GM18498 (cell line): ENCODE measurements at regions not wholly inside any gene's neighbourhood (a gene's known extent, or its start where the extent isn't known, plus 50 kb on each side); places are given as distances from the start of the nearest gene placed in this dataset.

Source experiments
- ATAC-seq: cut with Tn5 transposase; IDR thresholded peaks from one replicate; pipeline ENCODE4 v1.9.1; 2021; ENCODE audit warnings: mild to moderate bottlenecking, moderate library complexity; ENCODE audit not compliant: unreplicated experiment

GRCh38 chr18:56383349-56383748, 255.0 kb downstream of the TXNL1 start:
- ATAC-seq, result no peak

DNA sequence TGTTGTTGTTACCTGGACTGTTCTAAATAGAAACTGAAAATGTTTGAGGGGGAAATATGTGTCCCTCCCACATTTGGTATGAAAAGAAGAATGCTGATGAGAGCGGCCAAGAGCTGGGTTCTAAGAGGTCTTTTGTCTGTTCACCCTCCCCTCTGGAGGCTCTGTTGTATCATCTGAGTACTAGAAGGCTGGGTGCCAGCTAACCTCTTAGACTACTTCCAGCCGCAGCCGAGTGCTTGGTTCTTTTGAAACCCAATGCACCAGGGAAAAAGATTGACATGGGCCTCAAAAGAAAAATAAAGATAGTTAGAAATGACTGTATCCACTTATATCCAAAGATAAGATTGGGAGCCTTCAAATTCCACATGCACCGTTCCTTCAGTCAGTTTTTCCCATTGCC, 255.9 kb downstream of the TXNL1 start:
- ATAC-seq, result no peak

DNA sequence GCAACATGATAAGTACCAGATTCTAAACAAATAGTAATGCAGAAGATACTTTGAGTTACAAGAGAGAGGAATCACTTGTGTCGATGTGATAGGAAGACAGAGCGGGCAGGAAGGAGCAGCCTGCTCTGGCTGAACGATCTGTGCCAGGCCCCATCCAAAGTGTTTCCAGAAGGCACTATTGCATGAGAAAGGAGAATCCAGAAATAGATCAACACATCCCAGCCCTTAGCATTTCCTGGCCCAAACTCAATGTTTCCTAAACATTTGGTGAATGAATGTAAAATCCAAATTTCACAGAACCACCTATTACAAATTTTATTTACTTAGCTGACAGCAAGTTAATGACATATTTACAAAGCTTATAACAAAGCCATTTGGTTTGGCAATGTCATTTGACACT, 257.2 kb downstream of the TXNL1 start:
- no peak for ATAC-seq

DNA sequence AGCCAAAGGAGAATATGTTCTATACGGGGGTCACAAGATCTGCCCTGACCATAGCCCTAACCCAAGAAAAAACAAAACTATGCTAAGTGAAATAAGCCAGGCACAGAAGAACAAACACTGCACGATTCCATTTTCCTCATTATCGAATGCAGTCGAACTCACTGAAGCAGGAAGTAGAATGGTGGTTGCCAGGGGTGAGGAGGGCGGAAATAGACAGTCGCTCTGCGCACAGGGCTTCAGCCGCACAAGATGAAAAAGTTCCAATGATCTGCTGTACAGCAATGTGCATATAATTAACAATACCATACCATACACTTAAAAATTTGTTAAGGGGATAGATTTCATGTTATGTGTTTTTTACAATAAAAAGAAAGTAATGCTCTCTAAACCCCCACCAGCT, 257.7 kb downstream of the TXNL1 start:
- no peak for ATAC-seq

DNA sequence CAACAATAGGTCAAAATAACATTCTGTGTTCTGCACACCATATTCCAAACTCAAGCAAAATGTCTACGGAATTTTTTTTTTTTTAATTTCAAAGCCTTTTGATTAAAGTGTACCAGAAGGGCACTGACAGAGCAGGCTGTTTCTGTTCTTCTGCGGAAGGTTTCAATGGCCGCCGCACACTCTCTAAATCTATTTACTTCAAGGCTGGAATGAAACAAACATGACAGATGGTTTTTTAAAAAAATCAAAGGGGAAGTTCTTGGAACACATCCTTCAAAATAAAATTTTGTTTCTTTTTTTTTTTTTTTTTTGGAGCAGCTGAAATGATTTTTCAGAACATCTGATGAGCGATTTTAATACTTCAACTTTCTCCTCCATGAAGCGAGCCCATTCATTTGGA, 259.1 kb downstream of the TXNL1 start:
- no peak for ATAC-seq

DNA sequence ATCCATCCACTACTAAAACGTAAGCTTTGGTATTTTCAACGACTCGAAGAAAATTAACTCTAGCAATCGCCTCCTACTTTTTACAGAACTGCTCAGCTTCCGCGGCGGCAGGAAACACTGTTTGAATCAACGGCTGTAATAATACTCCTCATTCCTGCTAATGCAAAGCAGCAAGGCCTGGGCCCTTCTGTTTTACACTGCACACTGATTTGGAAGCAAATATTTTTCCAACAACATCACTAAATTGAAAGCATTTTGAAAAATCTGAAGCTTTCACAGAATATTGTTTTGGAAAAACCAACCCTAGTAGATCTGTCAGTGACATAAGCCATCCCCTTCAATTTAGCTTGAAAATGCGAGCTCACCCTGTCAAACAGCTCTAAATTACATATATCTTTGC, 261.2 kb downstream of the TXNL1 start:
- no peak for ATAC-seq

GRCh38 chr18:56374007-56374655, 264.3 kb downstream of the TXNL1 start:
- no peak for ATAC-seq

DNA sequence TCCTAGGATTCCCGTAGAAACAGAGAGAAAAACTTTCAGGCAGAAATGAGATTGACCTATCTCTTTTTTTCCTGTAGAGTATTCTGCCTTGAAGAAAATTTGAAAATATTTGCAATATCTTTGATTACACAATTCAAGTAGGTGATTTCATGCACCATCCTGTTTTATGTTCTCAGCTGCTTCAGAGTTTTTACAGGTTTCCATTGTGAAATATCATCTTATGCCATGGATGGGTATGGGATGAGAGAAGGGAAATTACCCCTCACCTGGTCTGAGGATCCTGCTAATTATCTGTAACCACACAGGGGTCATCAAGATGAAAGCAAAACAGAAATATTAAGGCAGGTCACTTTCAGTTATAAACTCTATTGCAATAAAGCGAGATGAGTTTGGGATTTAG, 264.8 kb downstream of the TXNL1 start:
- ATAC-seq, result no peak

- ATAC-seq, result no peak
Measured at GRCh38 chr18:56368066-56368465, 270.3 kb downstream of the TXNL1 start.

GRCh38 chr18:56358608-56359280, 279.6 kb downstream of the TXNL1 start:
- ATAC-seq, result no peak

DNA sequence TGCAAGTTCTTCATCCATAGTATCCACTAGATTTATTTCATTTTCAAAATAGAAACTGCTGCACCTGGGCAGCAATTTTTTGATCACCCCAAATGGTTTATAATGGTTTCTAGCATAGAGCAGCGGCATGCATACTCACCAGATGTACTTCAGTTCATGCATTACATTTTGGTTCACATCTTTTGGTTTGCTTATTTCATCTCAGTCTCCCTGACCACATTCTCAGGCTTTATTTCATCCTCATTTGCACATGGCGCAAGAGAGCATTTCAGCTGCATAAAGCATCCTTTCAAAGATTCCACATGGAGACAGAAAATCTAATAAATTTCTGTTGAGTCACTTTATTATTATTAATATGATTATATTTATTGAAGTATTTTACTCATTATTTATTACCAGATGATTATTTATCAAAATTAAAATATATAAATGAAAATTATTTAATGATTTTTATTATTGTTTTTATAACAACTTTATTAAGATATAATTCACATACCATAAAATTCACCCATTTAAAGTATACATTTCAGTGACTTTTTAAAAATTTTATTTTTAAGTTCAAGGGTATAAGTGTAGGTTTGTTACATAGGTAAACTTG, 284.6 kb downstream of the TXNL1 start:
- ATAC-seq, result no peak

- no peak for ATAC-seq
Measured at GRCh38 chr18:56351911-56352500, 286.4 kb downstream of the TXNL1 start.

DNA sequence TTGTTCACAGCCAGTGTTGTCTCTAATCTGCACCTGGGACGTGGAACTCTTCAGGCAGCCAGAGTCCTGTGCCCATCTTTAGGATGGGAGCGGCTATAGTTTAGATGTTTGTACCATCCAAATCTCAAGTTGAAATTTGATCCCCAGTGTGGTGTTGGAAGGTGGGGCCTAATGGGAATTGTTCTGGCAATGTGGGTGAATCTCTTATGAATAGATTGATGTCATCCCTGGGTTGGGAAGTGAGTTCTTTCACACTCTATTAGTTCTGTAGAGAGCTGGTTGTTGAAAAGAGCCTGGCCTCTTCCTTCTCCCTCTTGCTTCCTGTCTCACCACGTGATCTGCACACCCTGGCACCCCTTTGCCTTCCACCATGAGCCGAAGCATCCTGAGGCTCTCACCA, 300.9 kb downstream of the TXNL1 start:
- ATAC-seq, result no peak

DNA sequence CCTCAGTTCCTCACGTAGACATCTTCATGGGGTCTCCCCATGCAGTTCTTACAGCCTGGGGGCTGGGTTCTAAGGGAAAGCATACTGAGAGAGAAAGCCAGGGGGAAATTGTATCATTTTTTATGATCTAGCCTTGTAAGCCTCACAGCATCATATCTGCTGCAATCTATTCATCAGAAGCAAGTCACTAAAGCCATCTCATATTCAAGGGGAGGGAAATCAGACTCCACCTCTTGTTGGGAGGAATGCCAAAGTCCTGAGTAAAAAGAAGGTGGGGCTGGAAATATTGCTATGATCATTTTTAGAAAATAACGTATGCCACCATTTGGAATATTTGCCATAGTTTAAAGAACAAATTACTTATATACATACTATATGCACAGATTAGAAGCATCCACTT, 304.6 kb downstream of the TXNL1 start:
- ATAC-seq, result no peak

DNA sequence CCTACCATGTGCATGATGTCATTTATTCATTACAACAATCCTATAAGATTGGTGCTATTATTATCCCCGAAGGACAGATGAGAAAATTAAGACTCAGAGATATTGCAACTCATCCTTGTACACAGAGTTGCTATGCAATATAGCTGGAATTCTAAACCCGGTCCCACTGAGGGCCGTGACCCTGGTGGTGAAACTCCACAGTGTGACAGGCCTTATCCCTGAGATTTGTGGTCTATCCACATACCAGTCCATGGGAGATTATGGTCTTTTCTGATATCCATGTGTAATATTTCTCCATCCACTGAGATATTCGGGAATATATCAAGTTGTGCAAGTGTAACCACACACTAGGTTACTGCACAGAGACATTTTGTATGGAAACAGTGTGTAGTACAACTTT, 305.2 kb downstream of the TXNL1 start:
- no peak for ATAC-seq

DNA sequence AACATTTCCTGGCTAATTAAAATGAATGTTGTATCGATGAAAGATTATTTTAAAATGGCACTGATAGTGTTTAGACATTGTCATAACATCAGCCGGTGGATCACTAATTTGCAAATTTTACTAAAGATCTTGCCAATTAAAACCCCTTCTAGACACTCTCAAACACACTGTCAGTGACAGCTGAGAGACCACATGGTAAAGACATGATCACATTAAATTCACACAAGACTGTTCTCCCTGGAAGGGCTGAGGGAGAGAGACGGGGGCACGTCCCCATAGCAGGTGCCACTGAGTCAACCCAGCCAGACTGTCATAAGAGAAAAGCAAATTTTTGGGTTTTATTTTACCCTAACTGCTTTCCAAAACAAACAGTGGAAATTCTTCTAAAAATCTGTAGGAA, 306.0 kb downstream of the TXNL1 start:
- ATAC-seq, result no peak

- no peak for ATAC-seq
Measured at GRCh38 chr18:56330366-56331110, 307.9 kb downstream of the TXNL1 start.

GRCh38 chr18:56329536-56329935, 308.9 kb downstream of the TXNL1 start:
- ATAC-seq, result no peak

- no peak for ATAC-seq
Measured at GRCh38 chr18:56327191-56327885, 311.1 kb downstream of the TXNL1 start.

DNA sequence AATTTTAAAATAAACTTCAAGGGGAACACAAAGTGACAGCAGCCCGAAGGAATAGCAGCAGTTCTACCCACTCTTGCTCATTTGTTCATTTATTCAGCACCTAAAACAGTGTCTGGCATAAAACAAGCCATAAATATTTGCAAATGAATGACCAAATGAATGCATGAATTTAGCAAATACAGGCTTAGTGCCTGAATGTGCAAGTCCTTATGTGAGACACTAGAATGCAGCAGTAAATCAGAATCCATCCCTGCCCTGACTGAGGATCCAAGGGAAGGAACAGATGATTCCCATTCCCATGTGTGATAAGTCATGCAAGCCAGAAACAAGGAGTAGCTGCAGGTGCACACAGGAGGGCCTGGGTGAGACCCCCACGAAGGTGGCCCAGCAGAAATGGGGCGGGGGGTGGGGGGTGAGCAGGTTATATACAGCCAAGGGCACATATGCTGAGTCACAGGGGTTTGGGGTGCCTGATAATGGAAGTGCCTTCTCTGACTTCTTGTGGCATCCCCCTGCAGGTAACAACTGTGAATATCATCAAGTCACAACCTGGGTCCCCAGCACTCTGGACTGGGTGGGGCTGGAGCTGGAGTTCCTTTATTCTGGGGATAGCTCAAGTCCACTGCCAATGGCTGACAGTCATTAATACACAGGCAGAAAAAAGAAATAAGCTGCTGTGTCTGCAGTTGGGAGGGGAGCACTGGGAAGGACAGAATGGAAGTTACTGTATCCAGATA, 311.9 kb downstream of the TXNL1 start:
- no peak for ATAC-seq
